ENCODE measurements at regions not wholly inside any gene's neighbourhood (a gene's known extent, or its start where the extent isn't known, plus 50 kb on each side); places are given as distances from the start of the nearest gene placed in this dataset.

DNA sequence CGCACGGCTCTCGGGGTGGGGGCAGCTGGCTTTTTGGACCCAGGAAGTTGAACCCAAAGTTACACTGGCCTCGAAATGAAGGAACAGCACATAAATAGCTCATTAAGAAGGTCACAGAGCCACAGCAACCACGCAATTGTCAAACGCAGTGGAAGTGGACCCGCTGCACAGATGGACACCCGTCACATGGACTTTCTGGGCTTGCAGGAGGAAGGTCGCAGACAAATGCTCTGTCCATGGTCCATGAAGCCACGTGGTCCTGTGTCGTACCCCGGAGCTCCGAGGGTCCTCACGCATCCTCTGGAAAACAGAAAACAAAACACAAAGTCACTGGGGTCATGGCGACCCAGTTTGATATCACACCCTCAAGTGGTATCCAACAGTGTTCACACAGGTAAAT, 308.1 kb upstream of the SALL3 start:
- TF ChIP-seq YY1 (IDR thresholded peaks at IDR 0.05; ENCODE audit: insufficient read depth, insufficient read length) (no peak), ZNF274 (IDR thresholded peaks at IDR 0.05; ENCODE audit: low read depth, low read length) (no peak)
